Astrocyte of the spinal cord (primary cell): ENCODE measurements at regions not wholly inside any gene's neighbourhood (a gene's known extent, or its start where the extent isn't known, plus 50 kb on each side); places are given as distances from the start of the nearest gene placed in this dataset.

Source experiments
- DNase-seq: peaks from one replicate; pipeline ENCODE4 v3.0.0; 2011; ENCODE audit warnings: low read depth, low spot score
- H3K4me3 ChIP-seq: 2 replicates; pipeline ENCODE4 v1.5.1; 2011; ENCODE audit warnings: low read depth, mild to moderate bottlenecking, low read length, moderate library complexity
- CTCF ChIP-seq: IDR thresholded peaks from 2 replicates; pipeline ENCODE4 v1.5.1; 2012; ENCODE audit warnings: low read depth, mild to moderate bottlenecking, low read length, inconsistent platforms
- in situ Hi-C: cut with HindIII; loops from 2 replicates; pipeline ENCODE4 v1.10.0; 2017; ENCODE audit warnings: low sequenced_read_pairs

GRCh38 chr12:25052196-25052913 is 103.5 kb upstream of the BCAT1 start:
- no peak for TF ChIP-seq CTCF
- in situ Hi-C loops, result no loop called here
- DNase-seq, result no peak
- H3K4me3 ChIP-seq, result no peak overlapping the region

- in situ Hi-C loops, result no loop called here
- no peak overlapping the region for H3K4me3 ChIP-seq
- DNase-seq, result no peak
- no peak for TF ChIP-seq CTCF
Observed at GRCh38 chr12:25051656-25052195, 102.8 kb upstream of the BCAT1 start.

GRCh38 chr12:25051171-25051570 is 102.3 kb upstream of the BCAT1 start:
- TF ChIP-seq CTCF, result no peak
- no peak for DNase-seq
- in situ Hi-C loops, result no loop called here
- no peak overlapping the region for H3K4me3 ChIP-seq

- no peak overlapping the region for H3K4me3 ChIP-seq
- no peak for TF ChIP-seq CTCF
- DNase-seq, result no peak
- in situ Hi-C loops, result no loop called here
Observed at GRCh38 chr12:25045869-25046268, 97.0 kb upstream of the BCAT1 start.

- H3K4me3 ChIP-seq, result no peak overlapping the region
- TF ChIP-seq CTCF, result no peak
- in situ Hi-C loops, result no loop called here
- peak; percentile 22 for DNase-seq
Observed at GRCh38 chr12:25041006-25041741, 92.3 kb upstream of the BCAT1 start.

GRCh38 chr12:25040593-25040992 is 91.7 kb upstream of the BCAT1 start:
- H3K4me3 ChIP-seq, result no peak overlapping the region
- no peak for TF ChIP-seq CTCF
- in situ Hi-C loops, result no loop called here
- DNase-seq, result no peak
